HG03520 (cell line): ENCODE measurements at regions not wholly inside any gene's neighbourhood (a gene's known extent, or its start where the extent isn't known, plus 50 kb on each side); places are given as distances from the start of the nearest gene placed in this dataset.

ENCODE experiments used
- ATAC-seq: cut with Tn5 transposase; IDR thresholded peaks from one replicate; pipeline ENCODE4 v1.9.1; 2021; ENCODE audit warnings: mild to moderate bottlenecking, moderate library complexity; ENCODE audit not compliant: unreplicated experiment

- ATAC-seq = no peak
Observed at GRCh38 chr5:167785106-167785505, 506.3 kb upstream of the WWC1 start.

DNA sequence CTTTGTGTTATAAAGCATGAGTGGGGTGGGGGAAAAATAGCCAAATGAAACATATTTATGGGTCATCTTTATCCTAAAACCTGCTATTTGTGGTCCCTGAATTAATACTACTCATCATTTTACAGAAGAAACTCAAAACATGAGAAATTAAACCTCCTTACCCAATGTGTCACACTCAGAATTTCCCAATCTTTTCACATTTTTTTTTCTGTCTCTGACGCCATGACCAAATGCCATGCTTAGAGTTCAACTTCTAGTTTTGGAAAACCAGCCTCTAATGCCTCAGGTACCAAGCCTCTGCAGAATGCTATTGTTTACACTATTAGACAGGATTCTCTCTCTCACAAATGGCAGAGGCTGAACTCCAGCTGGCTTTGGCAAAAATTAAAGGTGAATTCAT is 505.5 kb upstream of the WWC1 start:
- ATAC-seq = no peak

GRCh38 chr5:167786871-167787578 is 504.4 kb upstream of the WWC1 start:
- no peak for ATAC-seq

GRCh38 chr5:167790045-167790444 is 501.4 kb upstream of the WWC1 start:
- no peak for ATAC-seq

- ATAC-seq = no peak
Observed at GRCh38 chr5:167790462-167791260, 500.8 kb upstream of the WWC1 start.

DNA sequence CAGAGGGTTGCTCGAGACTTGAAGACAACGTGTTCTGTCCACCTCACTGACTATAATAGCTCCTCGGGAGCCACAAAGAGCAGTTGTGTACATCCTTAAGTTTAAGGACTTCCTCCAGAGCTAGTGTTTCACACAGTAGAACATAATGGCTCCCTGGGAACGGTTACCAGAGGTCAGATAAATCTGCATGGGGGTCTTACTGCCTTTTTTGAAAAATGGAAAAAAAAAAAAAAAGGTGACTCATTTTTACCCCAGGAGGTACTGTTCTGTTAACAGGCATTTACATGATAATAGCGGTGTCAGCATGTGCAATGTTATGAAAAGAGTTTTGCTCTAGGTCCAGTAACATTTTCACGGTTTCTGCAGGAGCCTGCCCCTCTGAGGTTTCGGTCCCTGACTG is 498.9 kb upstream of the WWC1 start:
- no peak for ATAC-seq

DNA sequence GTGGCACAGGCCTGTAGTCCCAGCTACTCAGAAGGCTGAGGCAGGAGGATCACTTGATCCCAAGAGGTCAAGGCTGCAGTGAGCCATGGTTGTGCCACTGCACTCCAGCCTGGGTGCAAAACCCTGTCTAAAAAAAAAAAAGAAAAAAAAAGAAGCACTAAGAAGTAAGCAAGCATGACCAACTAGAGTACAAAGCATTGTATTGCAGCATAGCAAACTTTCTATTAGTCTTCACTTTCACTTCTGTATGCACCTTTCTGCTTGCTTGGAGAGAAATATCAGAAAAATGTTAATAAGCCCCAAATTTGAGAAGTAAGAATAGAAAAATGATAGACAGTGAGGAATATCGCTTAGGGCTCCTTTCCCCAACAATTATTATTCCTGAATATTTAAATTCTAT is 497.7 kb upstream of the WWC1 start:
- ATAC-seq = no peak

- no peak for ATAC-seq
Observed at GRCh38 chr5:167794121-167794520, 497.3 kb upstream of the WWC1 start.

- ATAC-seq = no peak
Observed at GRCh38 chr5:167796672-167797071, 494.8 kb upstream of the WWC1 start.

GRCh38 chr5:167797933-167798332 is 493.5 kb upstream of the WWC1 start:
- no peak for ATAC-seq

DNA sequence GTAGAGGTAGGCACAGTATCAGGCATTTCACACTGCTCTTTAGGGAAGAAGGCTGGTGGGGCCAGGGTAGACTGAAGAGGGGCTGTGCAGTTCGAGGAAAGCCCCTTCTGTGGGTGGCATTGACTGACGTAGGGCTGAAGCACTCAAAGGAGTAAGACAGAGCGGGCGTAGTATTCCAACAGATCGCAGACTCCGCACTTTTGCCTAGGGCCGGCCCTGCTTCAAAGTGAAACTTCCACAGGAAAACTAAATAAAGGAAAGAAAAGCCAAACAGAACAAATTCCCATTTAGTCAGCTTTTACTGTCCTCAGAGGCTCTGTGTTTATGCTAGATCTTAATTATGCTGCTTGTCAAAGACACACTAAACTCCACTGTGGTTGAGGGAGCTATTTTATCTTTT is 493.0 kb upstream of the WWC1 start:
- no peak for ATAC-seq

- ATAC-seq = no peak
Observed at GRCh38 chr5:167800427-167800826, 491.0 kb upstream of the WWC1 start.

DNA sequence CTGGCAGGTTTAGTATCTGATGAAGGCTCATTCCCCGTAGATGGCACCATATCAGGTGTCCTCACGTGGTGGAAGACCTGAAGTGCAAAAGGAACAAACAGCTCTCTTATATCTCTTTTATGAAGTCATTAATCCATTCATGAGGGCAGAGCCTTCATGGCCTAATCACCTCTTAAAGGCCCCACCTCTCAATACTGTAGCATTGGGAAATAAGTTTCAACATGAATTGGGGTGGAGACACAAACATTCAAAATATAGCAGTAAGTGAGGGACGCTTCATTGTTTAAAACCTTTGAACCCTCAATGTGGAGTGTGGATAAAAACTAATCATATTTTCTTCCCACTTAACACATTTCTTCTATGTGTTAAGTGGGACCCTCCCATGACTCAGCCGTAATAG is 489.4 kb upstream of the WWC1 start:
- no peak for ATAC-seq

GRCh38 chr5:167802755-167803431 is 488.6 kb upstream of the WWC1 start:
- ATAC-seq = no peak

GRCh38 chr5:167804512-167805220 is 486.8 kb upstream of the WWC1 start:
- no peak for ATAC-seq

DNA sequence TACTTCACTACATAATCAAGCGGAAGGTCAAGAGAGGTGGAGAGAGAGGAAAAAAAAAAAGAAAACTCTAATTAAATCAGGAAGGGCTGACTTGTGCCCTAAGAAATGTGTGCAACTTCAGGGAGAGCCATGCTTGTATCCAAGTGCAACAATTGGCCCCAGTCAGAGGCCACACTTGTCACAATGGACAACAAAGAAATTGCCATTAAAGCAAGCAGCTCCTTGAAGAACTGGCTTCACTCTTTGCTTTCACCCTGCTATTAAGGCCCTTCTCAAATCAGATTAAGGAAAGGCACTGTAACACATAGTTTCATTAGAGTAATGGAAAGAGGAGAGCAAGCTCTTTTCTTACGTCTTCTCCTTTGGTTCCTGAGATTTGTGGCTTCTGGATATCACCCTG is 480.9 kb upstream of the WWC1 start:
- no peak for ATAC-seq

DNA sequence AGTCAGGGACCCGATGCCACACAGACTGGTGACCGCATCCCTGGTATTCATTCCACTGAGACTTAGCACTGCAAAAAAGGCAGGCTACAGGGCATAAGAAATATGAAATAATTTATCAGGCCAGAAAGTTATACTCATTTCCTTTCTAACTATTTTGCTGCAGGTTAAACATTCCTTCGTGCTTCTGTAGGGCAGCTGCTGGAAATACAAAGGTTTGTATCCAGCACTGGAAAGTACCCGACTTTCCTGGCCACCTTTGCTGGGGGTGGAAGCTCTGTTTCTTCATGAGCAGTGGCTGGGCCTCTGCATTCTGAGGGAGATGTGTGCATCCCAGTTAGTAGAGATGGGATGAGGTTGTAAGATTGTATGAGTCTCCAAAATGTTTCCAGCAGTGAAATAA is 478.6 kb upstream of the WWC1 start:
- no peak for ATAC-seq

- no peak for ATAC-seq
Observed at GRCh38 chr5:167813389-167813788, 478.1 kb upstream of the WWC1 start.

DNA sequence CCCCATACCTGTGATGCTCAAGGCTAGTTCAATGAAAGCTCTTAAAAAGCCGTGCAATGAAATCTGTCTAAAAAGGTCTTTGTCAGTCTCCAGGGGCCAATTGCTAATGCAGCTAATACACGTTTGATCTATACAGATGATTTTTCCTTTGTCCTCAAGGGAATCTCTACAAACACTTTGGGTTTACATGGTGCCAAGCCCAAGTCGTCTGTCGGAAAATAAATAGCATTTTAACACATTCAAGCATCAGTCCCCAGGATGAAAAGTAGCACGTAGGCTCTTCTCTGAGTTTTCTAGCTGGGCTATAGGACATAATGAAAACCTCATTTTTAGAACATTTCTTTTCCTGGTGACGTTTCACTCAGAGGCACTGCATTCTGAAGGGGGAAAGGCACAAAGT is 477.4 kb upstream of the WWC1 start:
- no peak for ATAC-seq

- no peak for ATAC-seq
Observed at GRCh38 chr5:167814828-167815227, 476.6 kb upstream of the WWC1 start.

DNA sequence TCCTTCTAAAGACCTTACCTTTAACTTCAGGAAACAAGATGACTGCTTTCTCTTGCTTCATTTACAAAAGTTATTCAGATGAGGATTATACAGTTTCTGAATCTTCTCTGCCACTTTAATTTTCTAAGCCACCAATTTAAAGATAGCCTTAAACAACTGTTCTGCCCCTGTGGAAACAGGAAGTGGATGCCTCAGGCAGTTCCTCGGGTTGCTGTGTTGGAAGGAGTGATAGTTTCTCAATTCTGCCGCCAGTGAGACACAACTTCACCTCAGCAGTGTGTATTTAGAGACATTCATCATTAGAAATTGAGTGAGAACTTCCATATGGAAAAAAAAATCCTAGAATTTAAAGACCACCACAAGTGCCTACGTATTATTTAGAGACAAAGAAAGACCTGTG is 475.1 kb upstream of the WWC1 start:
- no peak for ATAC-seq
